GM23338 (cell line): ENCODE measurements at regions not wholly inside any gene's neighbourhood (a gene's known extent, or its start where the extent isn't known, plus 50 kb on each side); places are given as distances from the start of the nearest gene placed in this dataset.

Source experiments
- ATAC-seq: fragments of 200-7000 bp; cut with Tn5 transposase; 3 replicates; pipeline ENCODE4 v1.9.1; 2020
- DNase-seq: peaks from one replicate; pipeline ENCODE4 v3.0.0-alpha.2; 2015; ENCODE audit warnings: low spot score
- H2AFZ ChIP-seq: fragments of 200-600 bp; sonication (generic); 2 replicates; pipeline ENCODE4 v1.8.0; 2016; ENCODE audit warnings: antibody characterized with exemption, mild to moderate bottlenecking, moderate library complexity
- H3F3A ChIP-seq: fragments of 200-600 bp; sonication (generic); replicated peaks from 2 replicates; pipeline ENCODE4 v1.8.0; 2017; ENCODE audit warnings: antibody characterized with exemption, mixed run types, low read depth
- H3K27ac ChIP-seq: fragments of 200-600 bp; sonication (generic); 2 replicates; pipeline ENCODE4 v1.6.1; 2016; ENCODE audit warnings: low read depth
- H3K27me3 ChIP-seq: fragments of 200-600 bp; sonication (generic); 2 replicates; pipeline ENCODE4 v1.8.0; 2016; ENCODE audit warnings: mild to moderate bottlenecking, mixed run types, moderate library complexity; ENCODE audit not compliant: insufficient read depth
- H3K36me3 ChIP-seq: fragments of 200-600 bp; sonication (generic); 2 replicates; pipeline ENCODE4 v1.8.0; 2016; ENCODE audit warnings: mild to moderate bottlenecking; ENCODE audit not compliant: insufficient read depth
- H3K4me1 ChIP-seq: fragments of 200-600 bp; sonication (generic); 2 replicates; pipeline ENCODE4 v1.8.0; 2016; ENCODE audit warnings: mild to moderate bottlenecking, moderate library complexity; ENCODE audit not compliant: insufficient read depth
- H3K4me2 ChIP-seq: fragments of 200-600 bp; sonication (generic); 2 replicates; pipeline ENCODE4 v1.7.1; 2017; ENCODE audit warnings: mixed run types
- H3K4me3 ChIP-seq: fragments of 200-600 bp; sonication (generic); 2 replicates; pipeline ENCODE4 v1.6.1; 2016; ENCODE audit warnings: mixed run types
- H3K79me2 ChIP-seq: fragments of 200-600 bp; sonication (generic); replicated peaks from 2 replicates; pipeline ENCODE4 v1.8.0; 2017; ENCODE audit warnings: mild to moderate bottlenecking; ENCODE audit not compliant: insufficient read depth
- H3K9me2 ChIP-seq: fragments of 200-600 bp; sonication (generic); 2 replicates; pipeline ENCODE4 v1.8.0; 2017; ENCODE audit not compliant: insufficient read depth
- H4K20me1 ChIP-seq: fragments of 200-600 bp; sonication (generic); replicated peaks from 2 replicates; pipeline ENCODE4 v1.8.0; 2017; ENCODE audit warnings: mild to moderate bottlenecking; ENCODE audit not compliant: insufficient read depth
- H3K27ac Mint-ChIP-seq: 2 replicates; pipeline ENCODE4 v1.8.0; 2020; ENCODE audit warnings: inconsistent platforms, mild to moderate bottlenecking, moderate library complexity, mixed read lengths
- H3K27me3 Mint-ChIP-seq: 3 replicates; pipeline ENCODE4 v1.8.0; 2022; ENCODE audit warnings: low read depth, mild to moderate bottlenecking, moderate library complexity, mixed read lengths, inconsistent platforms; ENCODE audit not compliant: insufficient read depth, poor library complexity
- H3K36me3 Mint-ChIP-seq: 3 replicates; pipeline ENCODE4 v1.8.0; 2021; ENCODE audit warnings: low read depth, mild to moderate bottlenecking, inconsistent platforms, moderate library complexity, mixed read lengths
- H3K4me1 Mint-ChIP-seq: 3 replicates; pipeline ENCODE4 v1.8.0; 2020; ENCODE audit warnings: mild to moderate bottlenecking, inconsistent platforms, mixed read lengths
- H3K4me3 Mint-ChIP-seq: 3 replicates; pipeline ENCODE4 v1.8.0; 2021; ENCODE audit warnings: moderate library complexity, mild to moderate bottlenecking, inconsistent platforms, mixed read lengths
- H3K9me3 Mint-ChIP-seq: 3 replicates; pipeline ENCODE4 v1.8.0; 2020; ENCODE audit warnings: moderate library complexity, mild to moderate bottlenecking, inconsistent platforms, mixed read lengths
- JUNB ChIP-seq: IDR thresholded peaks from one replicate; pipeline ENCODE4 v1.6.1; 2016; ENCODE audit warnings: antibody characterized with exemption; ENCODE audit not compliant: unreplicated experiment
- POLR2AphosphoS5 ChIP-seq: IDR thresholded peaks from 2 replicates; pipeline ENCODE4 v1.6.1; 2016; ENCODE audit warnings: antibody characterized with exemption, low read depth
- ZNF331 ChIP-seq: fragments of 250-450 bp; sonication (Bioruptor Pico); IDR thresholded peaks from 2 replicates; pipeline ENCODE4 v1.5.0; 2020; ENCODE audit warnings: low read depth, mild to moderate bottlenecking, moderate library complexity
- TF ChIP-seq, protein P1 (sequence below): IDR thresholded peaks from 2 replicates; pipeline ENCODE4 v1.6.1; 2016; ENCODE audit warnings: antibody characterized with exemption
- TF ChIP-seq, protein P2 (sequence below), 2 experiments: fragments of 200-600 bp in 1 of 2; sonication (generic) in 1 of 2; conservative IDR thresholded peaks; 2 replicates each; pipeline versions ENCODE4 v1.5.1 to v1.6.1; 2016 to 2017; ENCODE audit warnings: antibody characterized with exemption in 2 of 2, low read depth in 2 of 2, mild to moderate bottlenecking in 2 of 2, moderate library complexity in 1 of 2
- TF ChIP-seq, protein P3 (sequence below): fragments of 250-450 bp; sonication (Bioruptor Pico); IDR thresholded peaks from 2 replicates; pipeline ENCODE4 v1.5.0; 2020; ENCODE audit warnings: mild to moderate bottlenecking, moderate library complexity

DNA sequence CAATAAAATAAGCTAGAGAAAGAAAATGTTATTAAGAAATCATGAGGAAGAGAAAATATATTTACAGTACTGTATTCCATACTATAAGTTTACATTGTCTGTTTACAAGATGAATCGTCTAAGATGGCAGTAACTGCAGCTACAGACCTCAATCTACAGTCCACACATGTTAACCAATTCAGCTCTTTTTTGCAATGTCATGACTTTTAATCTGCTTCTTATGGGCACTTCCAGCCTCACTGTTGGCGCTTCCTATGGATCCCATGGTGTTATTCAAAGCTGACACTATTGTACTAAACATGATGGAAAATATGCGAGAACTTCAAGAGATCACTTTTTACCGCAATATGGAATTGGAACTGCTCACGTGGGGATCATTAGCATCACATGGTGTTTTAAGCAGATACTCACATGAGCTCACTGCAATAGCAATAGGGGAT, 451.5 kb upstream of the CITED2 start:
- Mint-ChIP-seq H3K9me3 (no peaks in the 10 kb centered on the region), H3K4me1 (no peaks in the 10 kb centered on the region), H3K27ac (no peak overlapping the region), H3K36me3 (no peaks in the 10 kb centered on the region), H3K27me3 (peaks cover 2% of the 10 kb centered on the region), H3K4me3 (no peak overlapping the region)
- Histone ChIP-seq H3K27me3 (no peaks in the 10 kb centered on the region), H3K4me3 (no peak overlapping the region), H3K4me1 (no peaks in the 10 kb centered on the region), H3K27ac (no peak overlapping the region), H4K20me1 (no peaks in the 10 kb centered on the region), H3K4me2 (no peak overlapping the region), H3K9me2 (peaks cover 9% of the 10 kb centered on the region; the same call in 1 of the 2 replicates), H2AFZ (no peak overlapping the region), H3K36me3 (no peaks in the 10 kb centered on the region), H3K79me2 (no peaks in the 10 kb centered on the region), H3F3A (no peaks in the 10 kb centered on the region)
- DNase-seq, result no peak
- no peak for ATAC-seq
- TF ChIP-seq ZNF331 (CRISPR knock-in tag) (no peak), POLR2AphosphoS5 (no peak), JUNB (no peak)
- TF ChIP-seq, protein P1, sequence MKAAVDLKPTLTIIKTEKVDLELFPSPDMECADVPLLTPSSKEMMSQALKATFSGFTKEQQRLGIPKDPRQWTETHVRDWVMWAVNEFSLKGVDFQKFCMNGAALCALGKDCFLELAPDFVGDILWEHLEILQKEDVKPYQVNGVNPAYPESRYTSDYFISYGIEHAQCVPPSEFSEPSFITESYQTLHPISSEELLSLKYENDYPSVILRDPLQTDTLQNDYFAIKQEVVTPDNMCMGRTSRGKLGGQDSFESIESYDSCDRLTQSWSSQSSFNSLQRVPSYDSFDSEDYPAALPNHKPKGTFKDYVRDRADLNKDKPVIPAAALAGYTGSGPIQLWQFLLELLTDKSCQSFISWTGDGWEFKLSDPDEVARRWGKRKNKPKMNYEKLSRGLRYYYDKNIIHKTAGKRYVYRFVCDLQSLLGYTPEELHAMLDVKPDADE, result no peak
- TF ChIP-seq, protein P2, sequence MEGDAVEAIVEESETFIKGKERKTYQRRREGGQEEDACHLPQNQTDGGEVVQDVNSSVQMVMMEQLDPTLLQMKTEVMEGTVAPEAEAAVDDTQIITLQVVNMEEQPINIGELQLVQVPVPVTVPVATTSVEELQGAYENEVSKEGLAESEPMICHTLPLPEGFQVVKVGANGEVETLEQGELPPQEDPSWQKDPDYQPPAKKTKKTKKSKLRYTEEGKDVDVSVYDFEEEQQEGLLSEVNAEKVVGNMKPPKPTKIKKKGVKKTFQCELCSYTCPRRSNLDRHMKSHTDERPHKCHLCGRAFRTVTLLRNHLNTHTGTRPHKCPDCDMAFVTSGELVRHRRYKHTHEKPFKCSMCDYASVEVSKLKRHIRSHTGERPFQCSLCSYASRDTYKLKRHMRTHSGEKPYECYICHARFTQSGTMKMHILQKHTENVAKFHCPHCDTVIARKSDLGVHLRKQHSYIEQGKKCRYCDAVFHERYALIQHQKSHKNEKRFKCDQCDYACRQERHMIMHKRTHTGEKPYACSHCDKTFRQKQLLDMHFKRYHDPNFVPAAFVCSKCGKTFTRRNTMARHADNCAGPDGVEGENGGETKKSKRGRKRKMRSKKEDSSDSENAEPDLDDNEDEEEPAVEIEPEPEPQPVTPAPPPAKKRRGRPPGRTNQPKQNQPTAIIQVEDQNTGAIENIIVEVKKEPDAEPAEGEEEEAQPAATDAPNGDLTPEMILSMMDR (conservative IDR thresholded peaks at IDR 0.05; ENCODE audit: low read depth in 2 of 2), result no peak
- TF ChIP-seq, protein P3, sequence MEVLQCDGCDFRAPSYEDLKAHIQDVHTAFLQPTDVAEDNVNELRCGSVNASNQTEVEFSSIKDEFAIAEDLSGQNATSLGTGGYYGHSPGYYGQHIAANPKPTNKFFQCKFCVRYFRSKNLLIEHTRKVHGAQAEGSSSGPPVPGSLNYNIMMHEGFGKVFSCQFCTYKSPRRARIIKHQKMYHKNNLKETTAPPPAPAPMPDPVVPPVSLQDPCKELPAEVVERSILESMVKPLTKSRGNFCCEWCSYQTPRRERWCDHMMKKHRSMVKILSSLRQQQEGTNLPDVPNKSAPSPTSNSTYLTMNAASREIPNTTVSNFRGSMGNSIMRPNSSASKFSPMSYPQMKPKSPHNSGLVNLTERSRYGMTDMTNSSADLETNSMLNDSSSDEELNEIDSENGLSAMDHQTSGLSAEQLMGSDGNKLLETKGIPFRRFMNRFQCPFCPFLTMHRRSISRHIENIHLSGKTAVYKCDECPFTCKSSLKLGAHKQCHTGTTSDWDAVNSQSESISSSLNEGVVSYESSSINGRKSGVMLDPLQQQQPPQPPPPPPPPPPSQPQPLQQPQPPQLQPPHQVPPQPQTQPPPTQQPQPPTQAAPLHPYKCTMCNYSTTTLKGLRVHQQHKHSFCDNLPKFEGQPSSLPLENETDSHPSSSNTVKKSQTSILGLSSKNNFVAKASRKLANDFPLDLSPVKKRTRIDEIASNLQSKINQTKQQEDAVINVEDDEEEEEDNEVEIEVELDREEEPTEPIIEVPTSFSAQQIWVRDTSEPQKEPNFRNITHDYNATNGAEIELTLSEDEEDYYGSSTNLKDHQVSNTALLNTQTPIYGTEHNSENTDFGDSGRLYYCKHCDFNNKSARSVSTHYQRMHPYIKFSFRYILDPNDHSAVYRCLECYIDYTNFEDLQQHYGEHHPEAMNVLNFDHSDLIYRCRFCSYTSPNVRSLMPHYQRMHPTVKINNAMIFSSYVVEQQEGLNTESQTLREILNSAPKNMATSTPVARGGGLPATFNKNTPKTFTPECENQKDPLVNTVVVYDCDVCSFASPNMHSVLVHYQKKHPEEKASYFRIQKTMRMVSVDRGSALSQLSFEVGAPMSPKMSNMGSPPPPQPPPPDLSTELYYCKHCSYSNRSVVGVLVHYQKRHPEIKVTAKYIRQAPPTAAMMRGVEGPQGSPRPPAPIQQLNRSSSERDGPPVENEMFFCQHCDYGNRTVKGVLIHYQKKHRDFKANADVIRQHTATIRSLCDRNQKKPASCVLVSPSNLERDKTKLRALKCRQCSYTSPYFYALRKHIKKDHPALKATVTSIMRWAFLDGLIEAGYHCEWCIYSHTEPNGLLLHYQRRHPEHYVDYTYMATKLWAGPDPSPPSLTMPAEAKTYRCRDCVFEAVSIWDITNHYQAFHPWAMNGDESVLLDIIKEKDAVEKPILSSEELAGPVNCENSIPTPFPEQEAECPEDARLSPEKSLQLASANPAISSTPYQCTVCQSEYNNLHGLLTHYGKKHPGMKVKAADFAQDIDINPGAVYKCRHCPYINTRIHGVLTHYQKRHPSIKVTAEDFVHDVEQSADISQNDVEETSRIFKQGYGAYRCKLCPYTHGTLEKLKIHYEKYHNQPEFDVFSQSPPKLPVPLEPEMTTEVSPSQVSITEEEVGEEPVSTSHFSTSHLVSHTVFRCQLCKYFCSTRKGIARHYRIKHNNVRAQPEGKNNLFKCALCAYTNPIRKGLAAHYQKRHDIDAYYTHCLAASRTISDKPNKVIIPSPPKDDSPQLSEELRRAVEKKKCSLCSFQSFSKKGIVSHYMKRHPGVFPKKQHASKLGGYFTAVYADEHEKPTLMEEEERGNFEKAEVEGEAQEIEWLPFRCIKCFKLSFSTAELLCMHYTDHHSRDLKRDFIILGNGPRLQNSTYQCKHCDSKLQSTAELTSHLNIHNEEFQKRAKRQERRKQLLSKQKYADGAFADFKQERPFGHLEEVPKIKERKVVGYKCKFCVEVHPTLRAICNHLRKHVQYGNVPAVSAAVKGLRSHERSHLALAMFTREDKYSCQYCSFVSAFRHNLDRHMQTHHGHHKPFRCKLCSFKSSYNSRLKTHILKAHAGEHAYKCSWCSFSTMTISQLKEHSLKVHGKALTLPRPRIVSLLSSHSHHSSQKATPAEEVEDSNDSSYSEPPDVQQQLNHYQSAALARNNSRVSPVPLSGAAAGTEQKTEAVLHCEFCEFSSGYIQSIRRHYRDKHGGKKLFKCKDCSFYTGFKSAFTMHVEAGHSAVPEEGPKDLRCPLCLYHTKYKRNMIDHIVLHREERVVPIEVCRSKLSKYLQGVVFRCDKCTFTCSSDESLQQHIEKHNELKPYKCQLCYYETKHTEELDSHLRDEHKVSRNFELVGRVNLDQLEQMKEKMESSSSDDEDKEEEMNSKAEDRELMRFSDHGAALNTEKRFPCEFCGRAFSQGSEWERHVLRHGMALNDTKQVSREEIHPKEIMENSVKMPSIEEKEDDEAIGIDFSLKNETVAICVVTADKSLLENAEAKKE (CRISPR knock-in tag), result no peak
